ENCODE measurements at regions not wholly inside any gene's neighbourhood (a gene's known extent, or its start where the extent isn't known, plus 50 kb on each side); places are given as distances from the start of the nearest gene placed in this dataset.

DNA sequence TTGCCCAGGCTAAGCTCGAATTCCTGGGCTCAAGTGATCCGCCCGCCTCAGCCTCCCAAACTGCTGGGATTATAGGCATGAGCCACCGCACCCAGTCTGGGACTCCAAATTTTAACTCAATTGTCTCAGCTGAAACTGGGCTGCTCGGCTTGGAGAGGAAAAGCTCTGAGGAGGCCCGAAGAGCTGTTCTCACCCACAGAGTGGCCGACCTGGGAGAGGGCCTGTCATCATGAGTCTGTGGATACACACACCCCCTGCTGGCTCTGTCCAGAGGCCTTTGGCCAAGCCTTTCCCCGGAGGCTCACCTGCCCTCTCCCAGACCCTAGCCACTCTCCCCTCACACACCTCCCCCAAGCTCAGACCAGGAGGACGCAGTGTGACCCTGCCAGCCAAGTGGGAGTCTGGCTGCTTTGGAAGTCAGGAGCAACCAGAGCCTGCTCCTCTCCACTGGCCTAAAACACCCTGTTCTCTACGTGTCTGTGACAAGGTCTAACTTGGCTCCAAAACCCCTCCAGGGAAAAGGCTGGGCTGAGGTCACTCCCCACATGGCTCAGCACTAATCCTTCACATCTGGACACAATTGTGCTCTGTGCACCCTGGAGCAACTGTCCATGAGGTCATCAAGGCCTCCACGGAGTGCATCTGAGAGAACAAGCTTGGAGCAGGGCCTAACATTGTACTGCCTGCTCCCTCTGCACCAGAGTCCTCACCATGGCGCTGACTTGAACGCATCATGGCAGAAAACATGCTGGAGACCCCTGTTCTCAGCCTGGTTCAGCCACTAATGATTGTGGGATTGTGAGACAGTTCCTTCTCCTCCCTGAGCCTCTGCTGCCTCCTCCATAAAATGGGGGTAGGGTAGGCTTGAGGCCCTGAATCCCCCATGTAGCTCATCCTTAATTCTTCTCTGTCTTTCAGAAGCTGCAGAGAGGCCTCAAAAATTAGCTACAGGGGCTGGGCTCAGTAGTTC lies 49.9 kb upstream of the RAB6C start:
- no peak for DNase-seq (ENCODE audit: low read depth in 2 of 2)

Data from stimulated activated CD8-positive, alpha-beta memory T cell treated with anti-CD3 and anti-CD28 coated beads, Interleukin-2, amount 100 ng/mL, for 1 hour (primary cell).